ENCODE measurements at regions not wholly inside any gene's neighbourhood (a gene's known extent, or its start where the extent isn't known, plus 50 kb on each side); places are given as distances from the start of the nearest gene placed in this dataset.

GRCh38 chr11:92781151-92781550, 188.3 kb upstream of the MTNR1B start:
- H3K36me3 ChIP-seq = no peaks in the 10 kb centered on the region

GRCh38 chr11:92782806-92783205, 186.6 kb upstream of the MTNR1B start:
- H3K4me1 ChIP-seq = peaks cover 0 to 14% (median 0%) of the 10 kb centered on the region in 4 donors
- H3K36me3 ChIP-seq = no peaks in the 10 kb centered on the region
- H3K27me3 ChIP-seq = no peaks in the 10 kb centered on the region
- no peaks in the 10 kb centered on the region for H3K9me3 ChIP-seq
- WGBS, 2 donors = 81 to 84% methylated on average over 5 of the region's 5 CpGs
- TF ChIP-seq EP300 (IDR thresholded peaks at IDR 0.05) = no peak
- TF ChIP-seq CTCF (IDR thresholded peaks at IDR 0.05) = no peak
- no peak for TF ChIP-seq POLR2A (IDR thresholded peaks at IDR 0.05)
- H3K4me3 ChIP-seq = no peak overlapping the region
- H3K27ac ChIP-seq = no peak overlapping the region
- no peak for DNase-seq (ENCODE audit: low spot score in 2 of 2)

More at GRCh38 chr11:92781151-92781550, 188.3 kb upstream of the MTNR1B start:
- Histone ChIP-seq H3K4me1 (peaks cover 0 to 14% (median 0%) of the 10 kb centered on the region in 4 donors), H3K27ac (no peak overlapping the region), H3K4me3 (no peak overlapping the region), H3K27me3 (no peaks in the 10 kb centered on the region), H3K9me3 (no peaks in the 10 kb centered on the region)
- no peak for DNase-seq (ENCODE audit: low spot score in 2 of 2)
- 95 to 98% methylated on average over 8 of the region's 8 CpGs for WGBS, 2 donors
- TF ChIP-seq POLR2A (IDR thresholded peaks at IDR 0.05) (no peak), EP300 (IDR thresholded peaks at IDR 0.05) (no peak)

- H3K27me3 ChIP-seq = no peaks in the 10 kb centered on the region
- peaks cover 0 to 14% (median 0%) of the 10 kb centered on the region in 4 donors for H3K4me1 ChIP-seq
- TF ChIP-seq POLR2A (IDR thresholded peaks at IDR 0.05) (no peak), EP300 (IDR thresholded peaks at IDR 0.05) (no peak), CTCF (IDR thresholded peaks at IDR 0.05) (no peak)
- H3K27ac ChIP-seq = no peak overlapping the region
- H3K9me3 ChIP-seq = no peaks in the 10 kb centered on the region
- no peaks in the 10 kb centered on the region for H3K36me3 ChIP-seq
- DNase-seq (ENCODE audit: low spot score in 2 of 2) = no peak
- no peak overlapping the region for H3K4me3 ChIP-seq
- WGBS, 2 donors = 25 to 33% methylated on average over 6 of the region's 6 CpGs
These were observed 185.1 kb upstream of the MTNR1B start for GRCh38 chr11:92784331-92784730.

GRCh38 chr11:92787638-92788037, 181.8 kb upstream of the MTNR1B start:
- Histone ChIP-seq H3K4me3 (no peak overlapping the region), H3K27me3 (no peaks in the 10 kb centered on the region), H3K9me3 (no peaks in the 10 kb centered on the region), H3K36me3 (no peaks in the 10 kb centered on the region), H3K27ac (no peak overlapping the region), H3K4me1 (peaks cover 0 to 14% (median 0%) of the 10 kb centered on the region in 4 donors)
- 76 to 83% methylated on average over 2 of the region's 2 CpGs for WGBS, 2 donors
- DNase-seq (ENCODE audit: low spot score in 2 of 2) = no peak
- TF ChIP-seq EP300 (IDR thresholded peaks at IDR 0.05) (no peak), CTCF (IDR thresholded peaks at IDR 0.05) (no peak)

GRCh38 chr11:92789761-92790160, 179.7 kb upstream of the MTNR1B start:
- no peak for TF ChIP-seq CTCF (IDR thresholded peaks at IDR 0.05)
- no peak for TF ChIP-seq POLR2A (IDR thresholded peaks at IDR 0.05)
- TF ChIP-seq EP300 (IDR thresholded peaks at IDR 0.05) = no peak
- Histone ChIP-seq H3K4me3 (no peak overlapping the region), H3K4me1 (peaks cover 0 to 5% (median 0%) of the 10 kb centered on the region in 4 donors), H3K9me3 (no peaks in the 10 kb centered on the region), H3K27me3 (no peaks in the 10 kb centered on the region), H3K36me3 (no peaks in the 10 kb centered on the region), H3K27ac (no peak overlapping the region)
- 85 to 90% methylated on average over 9 of the region's 9 CpGs for WGBS, 2 donors
- no peak for DNase-seq (ENCODE audit: low spot score in 2 of 2)

GRCh38 chr11:92790366-92790765, 179.1 kb upstream of the MTNR1B start:
- DNase-seq (ENCODE audit: low spot score in 2 of 2) = no peak
- Histone ChIP-seq H3K9me3 (no peaks in the 10 kb centered on the region), H3K27ac (no peak overlapping the region), H3K4me3 (no peak overlapping the region), H3K27me3 (no peaks in the 10 kb centered on the region), H3K4me1 (no peaks in the 10 kb centered on the region), H3K36me3 (no peaks in the 10 kb centered on the region)
- 66 to 79% methylated on average over 1 of the region's 1 CpG for WGBS, 2 donors
- TF ChIP-seq EP300 (IDR thresholded peaks at IDR 0.05) = no peak
- no peak for TF ChIP-seq POLR2A (IDR thresholded peaks at IDR 0.05)
- no peak for TF ChIP-seq CTCF (IDR thresholded peaks at IDR 0.05)
